ENCODE measurements at regions not wholly inside any gene's neighbourhood (a gene's known extent, or its start where the extent isn't known, plus 50 kb on each side); places are given as distances from the start of the nearest gene placed in this dataset.
"Not testable (repeated sequence)": the region's sequence is repeated elsewhere in the genome, so short reads cannot be mapped to it uniquely, and the experiment has no call there.

DNA sequence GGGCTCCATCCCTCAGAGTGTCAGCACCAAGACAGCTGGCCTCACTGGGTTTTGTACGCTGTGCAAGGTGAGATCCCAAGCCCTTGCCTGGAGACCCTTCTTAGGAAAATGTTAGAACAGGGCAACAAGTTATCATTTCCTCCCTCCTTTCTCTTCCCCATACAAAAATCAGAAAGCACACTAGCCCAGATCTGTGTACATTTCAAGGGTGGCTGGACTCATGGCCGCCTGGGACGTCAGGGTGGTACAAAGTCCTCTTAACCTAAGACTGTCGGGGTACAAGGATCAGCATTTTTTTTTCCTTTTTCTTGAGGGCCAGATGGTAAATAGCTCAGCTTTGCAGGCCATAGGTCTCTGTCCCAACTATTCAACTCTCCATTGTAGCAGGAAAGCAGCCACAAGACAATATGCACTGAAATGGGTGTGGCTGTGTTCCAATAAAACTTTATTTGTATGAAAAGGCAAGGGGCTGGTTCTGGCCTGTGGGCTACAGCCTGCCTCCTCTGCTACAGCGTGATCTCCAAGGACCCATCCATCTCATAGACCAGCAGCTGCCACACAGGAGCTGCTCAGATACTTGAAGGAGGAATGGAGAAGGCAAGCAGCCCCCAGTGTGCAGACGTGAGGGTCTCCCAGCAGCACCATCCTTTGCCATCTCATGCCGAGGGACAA, 68.7 kb downstream of the ART5 start:
- TF ChIP-seq, protein P1, sequence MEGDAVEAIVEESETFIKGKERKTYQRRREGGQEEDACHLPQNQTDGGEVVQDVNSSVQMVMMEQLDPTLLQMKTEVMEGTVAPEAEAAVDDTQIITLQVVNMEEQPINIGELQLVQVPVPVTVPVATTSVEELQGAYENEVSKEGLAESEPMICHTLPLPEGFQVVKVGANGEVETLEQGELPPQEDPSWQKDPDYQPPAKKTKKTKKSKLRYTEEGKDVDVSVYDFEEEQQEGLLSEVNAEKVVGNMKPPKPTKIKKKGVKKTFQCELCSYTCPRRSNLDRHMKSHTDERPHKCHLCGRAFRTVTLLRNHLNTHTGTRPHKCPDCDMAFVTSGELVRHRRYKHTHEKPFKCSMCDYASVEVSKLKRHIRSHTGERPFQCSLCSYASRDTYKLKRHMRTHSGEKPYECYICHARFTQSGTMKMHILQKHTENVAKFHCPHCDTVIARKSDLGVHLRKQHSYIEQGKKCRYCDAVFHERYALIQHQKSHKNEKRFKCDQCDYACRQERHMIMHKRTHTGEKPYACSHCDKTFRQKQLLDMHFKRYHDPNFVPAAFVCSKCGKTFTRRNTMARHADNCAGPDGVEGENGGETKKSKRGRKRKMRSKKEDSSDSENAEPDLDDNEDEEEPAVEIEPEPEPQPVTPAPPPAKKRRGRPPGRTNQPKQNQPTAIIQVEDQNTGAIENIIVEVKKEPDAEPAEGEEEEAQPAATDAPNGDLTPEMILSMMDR (IDR thresholded peaks at IDR 0.05; ENCODE audit: low read depth, low read length, missing input control), result not testable (repeated sequence)
- TF ChIP-seq, protein P2, sequence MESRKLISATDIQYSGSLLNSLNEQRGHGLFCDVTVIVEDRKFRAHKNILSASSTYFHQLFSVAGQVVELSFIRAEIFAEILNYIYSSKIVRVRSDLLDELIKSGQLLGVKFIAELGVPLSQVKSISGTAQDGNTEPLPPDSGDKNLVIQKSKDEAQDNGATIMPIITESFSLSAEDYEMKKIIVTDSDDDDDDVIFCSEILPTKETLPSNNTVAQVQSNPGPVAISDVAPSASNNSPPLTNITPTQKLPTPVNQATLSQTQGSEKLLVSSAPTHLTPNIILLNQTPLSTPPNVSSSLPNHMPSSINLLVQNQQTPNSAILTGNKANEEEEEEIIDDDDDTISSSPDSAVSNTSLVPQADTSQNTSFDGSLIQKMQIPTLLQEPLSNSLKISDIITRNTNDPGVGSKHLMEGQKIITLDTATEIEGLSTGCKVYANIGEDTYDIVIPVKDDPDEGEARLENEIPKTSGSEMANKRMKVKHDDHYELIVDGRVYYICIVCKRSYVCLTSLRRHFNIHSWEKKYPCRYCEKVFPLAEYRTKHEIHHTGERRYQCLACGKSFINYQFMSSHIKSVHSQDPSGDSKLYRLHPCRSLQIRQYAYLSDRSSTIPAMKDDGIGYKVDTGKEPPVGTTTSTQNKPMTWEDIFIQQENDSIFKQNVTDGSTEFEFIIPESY (IDR thresholded peaks at IDR 0.05), result not testable (repeated sequence)
- TF ChIP-seq RAD21 (IDR thresholded peaks at IDR 0.05); YY1 (IDR thresholded peaks at IDR 0.05); JUND (IDR thresholded peaks at IDR 0.05); RXRA (IDR thresholded peaks at IDR 0.05); TAF1 (conservative IDR thresholded peaks at IDR 0.05); GABPA (IDR thresholded peaks at IDR 0.05 in 1 of 2, conservative IDR thresholded peaks at IDR 0.05 in 1 of 2); SP1 (IDR thresholded peaks at IDR 0.05): not testable (repeated sequence)

Data from liver (tissue), 3 donors.